Activated CD4-positive, alpha-beta T cell treated with anti-CD3 and anti-CD28 coated beads for 36 hours (primary cell): ENCODE measurements at regions not wholly inside any gene's neighbourhood (a gene's known extent, or its start where the extent isn't known, plus 50 kb on each side); places are given as distances from the start of the nearest gene placed in this dataset.
"Not testable (repeated sequence)": the region's sequence is repeated elsewhere in the genome, so short reads cannot be mapped to it uniquely, and the experiment has no call there.

Experiments used
- ATAC-seq: fragments of 200-7000 bp; cut with Tn5 transposase; one replicate; pipeline ENCODE4 v1.10.0; 2021; ENCODE audit warnings: mild to moderate bottlenecking, moderate library complexity
- CTCF ChIA-PET: fragments of 350-600 bp; sonication (Branson Sonifier 250); formaldehyde crosslinking; loops from one replicate; lab custom pipeline; 2021; ENCODE audit warnings: antibody characterized with exemption; lab: Charles Lee
- POLR2A ChIA-PET: fragments of 350-600 bp; sonication (Branson Sonifier 250); formaldehyde crosslinking; loops from one replicate; lab custom pipeline; 2021; ENCODE audit warnings: antibody characterized with exemption, inconsistent platforms; lab: Charles Lee
- DNase-seq: peaks from one replicate; pipeline ENCODE4 v3.0.0-alpha.2; 2020
- H3K27ac Mint-ChIP-seq: one replicate; pipeline ENCODE4 v1.8.0; 2021; ENCODE audit warnings: mixed read lengths
- H3K27me3 Mint-ChIP-seq: one replicate; pipeline ENCODE4 v1.8.0; 2021; ENCODE audit warnings: mixed read lengths
- H3K36me3 Mint-ChIP-seq: one replicate; pipeline ENCODE4 v1.8.0; 2021; ENCODE audit warnings: low read depth, mixed read lengths
- H3K4me1 Mint-ChIP-seq: one replicate; pipeline ENCODE4 v1.8.0; 2021; ENCODE audit warnings: mixed read lengths
- H3K4me3 Mint-ChIP-seq: one replicate; pipeline ENCODE4 v1.8.0; 2021; ENCODE audit warnings: mild to moderate bottlenecking, moderate library complexity, mixed read lengths
- H3K9me3 Mint-ChIP-seq: one replicate; pipeline ENCODE4 v1.8.0; 2021; ENCODE audit warnings: low read depth, mixed read lengths
- intact Hi-C, 2 experiments: fragments of 100-400 bp; cut with DNase I in 1 of 2; cut with micrococcal nuclease in 1 of 2; formaldehyde crosslinking; loops; one replicate each; pipeline versions ENCODE4 v1.14.2 to v1.15.1; 2022 to 2024; cut with DNase I, micrococcal nuclease

GRCh38 chr20:55456316-55456940 is 548.9 kb downstream of the CBLN4 start:
- no peaks in the 10 kb centered on the region for H3K9me3 Mint-ChIP-seq
- CTCF ChIA-PET, result no interaction called here
- ATAC-seq, result no peak

GRCh38 chr20:55449091-55449490 is 556.2 kb downstream of the CBLN4 start:
- no peaks in the 10 kb centered on the region for H3K4me1 Mint-ChIP-seq
- ChIA-PET POLR2A (no interaction called here), CTCF (no interaction called here)
- peaks cover 10% of the 10 kb centered on the region for H3K9me3 Mint-ChIP-seq
- no peak for ATAC-seq
- H3K4me3 Mint-ChIP-seq, result no peak overlapping the region
- no peak for DNase-seq
- intact Hi-C loops, result no loop called here
- no peaks in the 10 kb centered on the region for H3K36me3 Mint-ChIP-seq
- no peaks in the 10 kb centered on the region for H3K27me3 Mint-ChIP-seq
- H3K27ac Mint-ChIP-seq, result no peak overlapping the region

More at GRCh38 chr20:55456316-55456940, 548.9 kb downstream of the CBLN4 start:
- intact Hi-C loops, result no loop called here
- no peak overlapping the region for H3K27ac Mint-ChIP-seq
- H3K4me1 Mint-ChIP-seq, result no peaks in the 10 kb centered on the region
- DNase-seq, result no peak
- POLR2A ChIA-PET, result no interaction called here
- no peaks in the 10 kb centered on the region for H3K27me3 Mint-ChIP-seq
- H3K36me3 Mint-ChIP-seq, result no peaks in the 10 kb centered on the region
- H3K4me3 Mint-ChIP-seq, result no peak overlapping the region

GRCh38 chr20:55446301-55446700 is 559.0 kb downstream of the CBLN4 start:
- Mint-ChIP-seq H3K9me3 (peaks cover 12% of the 10 kb centered on the region), H3K4me3 (no peak overlapping the region), H3K27me3 (no peaks in the 10 kb centered on the region), H3K27ac (no peak overlapping the region), H3K4me1 (no peaks in the 10 kb centered on the region), H3K36me3 (no peaks in the 10 kb centered on the region)
- ChIA-PET POLR2A (no interaction called here), CTCF (no interaction called here)
- intact Hi-C loops, result no loop called here
- DNase-seq, result no peak
- no peak for ATAC-seq

GRCh38 chr20:55439070-55439469 is 566.2 kb downstream of the CBLN4 start:
- ChIA-PET CTCF (no interaction called here), POLR2A (no interaction called here)
- no peaks in the 10 kb centered on the region for H3K4me1 Mint-ChIP-seq
- no peak for ATAC-seq
- H3K9me3 Mint-ChIP-seq, result peaks cover 2% of the 10 kb centered on the region
- intact Hi-C loops, result no loop called here
- DNase-seq, result no peak
- H3K4me3 Mint-ChIP-seq, result no peak overlapping the region
- H3K36me3 Mint-ChIP-seq, result no peaks in the 10 kb centered on the region
- no peak overlapping the region for H3K27ac Mint-ChIP-seq
- no peaks in the 10 kb centered on the region for H3K27me3 Mint-ChIP-seq

GRCh38 chr20:55437798-55438415 is 567.4 kb downstream of the CBLN4 start:
- no peaks in the 10 kb centered on the region for H3K9me3 Mint-ChIP-seq
- no peaks in the 10 kb centered on the region for H3K4me1 Mint-ChIP-seq
- DNase-seq (no peak), ATAC-seq (no peak)
- H3K27me3 Mint-ChIP-seq, result no peaks in the 10 kb centered on the region
- ChIA-PET CTCF (no interaction called here), POLR2A (no interaction called here)
- H3K27ac Mint-ChIP-seq, result no peak overlapping the region
- H3K4me3 Mint-ChIP-seq, result no peak overlapping the region
- intact Hi-C loops, result no loop called here
- H3K36me3 Mint-ChIP-seq, result no peaks in the 10 kb centered on the region

- Mint-ChIP-seq H3K27ac (no peak overlapping the region), H3K4me1 (no peaks in the 10 kb centered on the region), H3K4me3 (no peak overlapping the region), H3K36me3 (no peaks in the 10 kb centered on the region), H3K27me3 (no peaks in the 10 kb centered on the region), H3K9me3 (no peaks in the 10 kb centered on the region)
- intact Hi-C loops, result no loop called here
- CTCF ChIA-PET, result no interaction called here
- DNase-seq (no peak), ATAC-seq (no peak)
- POLR2A ChIA-PET, result no interaction called here
Measured at GRCh38 chr20:55424968-55425367, 580.4 kb downstream of the CBLN4 start.

- H3K4me3 Mint-ChIP-seq, result no peak overlapping the region
- no peaks in the 10 kb centered on the region for H3K9me3 Mint-ChIP-seq
- POLR2A ChIA-PET, result no interaction called here
- H3K27ac Mint-ChIP-seq, result no peak overlapping the region
- intact Hi-C loops, result no loop called here
- no peak for DNase-seq
- no peak for ATAC-seq
- CTCF ChIA-PET, result no interaction called here
- H3K4me1 Mint-ChIP-seq, result no peaks in the 10 kb centered on the region
- no peaks in the 10 kb centered on the region for H3K36me3 Mint-ChIP-seq
- no peaks in the 10 kb centered on the region for H3K27me3 Mint-ChIP-seq
Measured at GRCh38 chr20:55424476-55424875, 580.8 kb downstream of the CBLN4 start.

GRCh38 chr20:55417836-55418235 is 587.5 kb downstream of the CBLN4 start:
- Mint-ChIP-seq H3K36me3 (no peaks in the 10 kb centered on the region), H3K4me3 (no peak overlapping the region), H3K4me1 (no peaks in the 10 kb centered on the region), H3K27ac (no peak overlapping the region), H3K27me3 (no peaks in the 10 kb centered on the region), H3K9me3 (no peaks in the 10 kb centered on the region)
- no peak for ATAC-seq
- ChIA-PET POLR2A (no interaction called here), CTCF (no interaction called here)
- no peak for DNase-seq
- intact Hi-C loops, result no loop called here

GRCh38 chr20:55415567-55416142 is 589.7 kb downstream of the CBLN4 start:
- POLR2A ChIA-PET, result no interaction called here
- H3K4me1 Mint-ChIP-seq, result no peaks in the 10 kb centered on the region
- ATAC-seq (no peak), DNase-seq (no peak)
- H3K4me3 Mint-ChIP-seq, result no peak overlapping the region
- H3K27ac Mint-ChIP-seq, result no peak overlapping the region
- no peaks in the 10 kb centered on the region for H3K36me3 Mint-ChIP-seq
- H3K9me3 Mint-ChIP-seq, result peaks cover 3% of the 10 kb centered on the region
- CTCF ChIA-PET, result no interaction called here
- H3K27me3 Mint-ChIP-seq, result no peaks in the 10 kb centered on the region
- intact Hi-C loops, result loop anchor here in 1 of 2 experiments (2.0 kb wide), 1 partner anchor 833 kb away; the partner anchor contains the start of gene MC3R

- H3K36me3 Mint-ChIP-seq, H3K9me3 Mint-ChIP-seq, ATAC-seq, H3K27me3 Mint-ChIP-seq, H3K4me3 Mint-ChIP-seq, H3K4me1 Mint-ChIP-seq, DNase-seq, intact Hi-C loops, H3K27ac Mint-ChIP-seq, POLR2A ChIA-PET: not testable (repeated sequence)
- CTCF ChIA-PET, result interaction anchor here (1.0 kb wide), 1 partner anchor 361 kb away, joined by 3 read pairs; no protein-coding TSS in a partner anchor
Measured at GRCh38 chr20:55412508-55412907, 592.8 kb downstream of the CBLN4 start.

GRCh38 chr20:55406891-55407290 is 598.4 kb downstream of the CBLN4 start:
- no peaks in the 10 kb centered on the region for H3K36me3 Mint-ChIP-seq
- H3K4me1 Mint-ChIP-seq, result no peaks in the 10 kb centered on the region
- no peaks in the 10 kb centered on the region for H3K27me3 Mint-ChIP-seq
- ATAC-seq (no peak), DNase-seq (no peak)
- H3K9me3 Mint-ChIP-seq, result peaks cover 14% of the 10 kb centered on the region
- intact Hi-C loops, result no loop called here
- no peak overlapping the region for H3K27ac Mint-ChIP-seq
- ChIA-PET CTCF (no interaction called here), POLR2A (no interaction called here)
- H3K4me3 Mint-ChIP-seq, result no peak overlapping the region

GRCh38 chr20:55394592-55394991 is 610.7 kb downstream of the CBLN4 start:
- DNase-seq (no peak), ATAC-seq (no peak)
- CTCF ChIA-PET, result no interaction called here
- intact Hi-C loops, result no loop called here
- Mint-ChIP-seq H3K4me1 (no peaks in the 10 kb centered on the region), H3K27ac (no peak overlapping the region), H3K36me3 (no peaks in the 10 kb centered on the region), H3K27me3 (no peaks in the 10 kb centered on the region), H3K9me3 (peaks cover 8% of the 10 kb centered on the region), H3K4me3 (no peak overlapping the region)
- POLR2A ChIA-PET, result no interaction called here
